ENCODE measurements at regions not wholly inside any gene's neighbourhood (a gene's known extent, or its start where the extent isn't known, plus 50 kb on each side); places are given as distances from the start of the nearest gene placed in this dataset.
A peak's percentile ranks its signal among the peaks of the same experiment; 100 is the strongest.
"Not testable (repeated sequence)": the region's sequence is repeated elsewhere in the genome, so short reads cannot be mapped to it uniquely, and the experiment has no call there.

GRCh38 chr21:8377093-8377841, 2144.1 kb upstream of the TPTE start:
- not testable (repeated sequence) for DNase-seq

GRCh38 chr21:8380419-8381079, 2140.8 kb upstream of the TPTE start:
- not testable (repeated sequence) for DNase-seq

- not testable (repeated sequence) for DNase-seq
These were observed 2133.0 kb upstream of the TPTE start for GRCh38 chr21:8388169-8388939.

- not testable (repeated sequence) for DNase-seq
These were observed 2132.5 kb upstream of the TPTE start for GRCh38 chr21:8388940-8389238.

- not testable (repeated sequence) for DNase-seq
These were observed 2130.7 kb upstream of the TPTE start for GRCh38 chr21:8390550-8391171.

GRCh38 chr21:8394380-8394779, 2127.0 kb upstream of the TPTE start:
- DNase-seq = not testable (repeated sequence)

- not testable (repeated sequence) for DNase-seq
These were observed 2125.4 kb upstream of the TPTE start for GRCh38 chr21:8395992-8396391.

- not testable (repeated sequence) for DNase-seq
These were observed 2122.4 kb upstream of the TPTE start for GRCh38 chr21:8398870-8399437.

GRCh38 chr21:8399866-8400265, 2121.5 kb upstream of the TPTE start:
- not testable (repeated sequence) for DNase-seq

- DNase-seq = not testable (repeated sequence)
These were observed 2119.6 kb upstream of the TPTE start for GRCh38 chr21:8401799-8402198.

- DNase-seq = not testable (repeated sequence)
These were observed 2115.1 kb upstream of the TPTE start for GRCh38 chr21:8406331-8406730.

- DNase-seq = not testable (repeated sequence)
These were observed 2110.2 kb upstream of the TPTE start for GRCh38 chr21:8411139-8411671.

GRCh38 chr21:8419925-8420560, 2101.3 kb upstream of the TPTE start:
- peak; percentile 8 for DNase-seq

GRCh38 chr21:8427790-8428667, 2093.4 kb upstream of the TPTE start:
- not testable (repeated sequence) for DNase-seq

GRCh38 chr21:8428668-8429456, 2092.5 kb upstream of the TPTE start:
- DNase-seq = not testable (repeated sequence)

GRCh38 chr21:8434710-8435109, 2086.7 kb upstream of the TPTE start:
- not testable (repeated sequence) for DNase-seq

GRCh38 chr21:8443093-8443492, 2078.3 kb upstream of the TPTE start:
- not testable (repeated sequence) for DNase-seq

- DNase-seq = not testable (repeated sequence)
These were observed 2071.6 kb upstream of the TPTE start for GRCh38 chr21:8449807-8450206.

- not testable (repeated sequence) for DNase-seq
These were observed 2065.9 kb upstream of the TPTE start for GRCh38 chr21:8455279-8456128.
